ENCODE measurements at regions not wholly inside any gene's neighbourhood (a gene's known extent, or its start where the extent isn't known, plus 50 kb on each side); places are given as distances from the start of the nearest gene placed in this dataset.

DNA sequence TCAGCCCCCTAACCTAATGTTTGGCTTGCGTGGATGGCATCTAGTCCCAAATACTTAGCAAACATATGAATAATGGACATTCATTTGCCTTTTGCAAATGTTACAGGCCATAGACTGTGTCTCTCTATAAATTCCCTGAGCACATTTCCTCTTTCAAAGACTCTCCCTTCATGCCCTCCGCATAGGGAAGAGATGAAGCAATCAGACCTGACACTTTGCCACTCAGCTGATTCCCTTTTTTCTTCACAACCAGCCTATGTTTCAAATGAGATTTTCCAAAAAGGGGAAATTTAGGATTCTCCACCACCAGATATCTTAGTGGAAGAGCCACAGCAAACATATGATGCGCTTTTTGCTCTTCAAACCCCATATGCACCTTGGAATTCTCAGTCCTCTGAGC lies 453.7 kb downstream of the STK39 start:
- TF ChIP-seq, protein P1, sequence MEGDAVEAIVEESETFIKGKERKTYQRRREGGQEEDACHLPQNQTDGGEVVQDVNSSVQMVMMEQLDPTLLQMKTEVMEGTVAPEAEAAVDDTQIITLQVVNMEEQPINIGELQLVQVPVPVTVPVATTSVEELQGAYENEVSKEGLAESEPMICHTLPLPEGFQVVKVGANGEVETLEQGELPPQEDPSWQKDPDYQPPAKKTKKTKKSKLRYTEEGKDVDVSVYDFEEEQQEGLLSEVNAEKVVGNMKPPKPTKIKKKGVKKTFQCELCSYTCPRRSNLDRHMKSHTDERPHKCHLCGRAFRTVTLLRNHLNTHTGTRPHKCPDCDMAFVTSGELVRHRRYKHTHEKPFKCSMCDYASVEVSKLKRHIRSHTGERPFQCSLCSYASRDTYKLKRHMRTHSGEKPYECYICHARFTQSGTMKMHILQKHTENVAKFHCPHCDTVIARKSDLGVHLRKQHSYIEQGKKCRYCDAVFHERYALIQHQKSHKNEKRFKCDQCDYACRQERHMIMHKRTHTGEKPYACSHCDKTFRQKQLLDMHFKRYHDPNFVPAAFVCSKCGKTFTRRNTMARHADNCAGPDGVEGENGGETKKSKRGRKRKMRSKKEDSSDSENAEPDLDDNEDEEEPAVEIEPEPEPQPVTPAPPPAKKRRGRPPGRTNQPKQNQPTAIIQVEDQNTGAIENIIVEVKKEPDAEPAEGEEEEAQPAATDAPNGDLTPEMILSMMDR (IDR thresholded peaks at IDR 0.05; ENCODE audit: borderline replicate concordance, extremely low read depth, low read length, poor library complexity, severe bottlenecking) = no peak
- no peak for TF ChIP-seq EZH2 (IDR thresholded peaks at IDR 0.05; ENCODE audit: borderline replicate concordance, low read depth, low read length, severe bottlenecking)
